MCF 10A (cell line): ENCODE measurements at regions not wholly inside any gene's neighbourhood (a gene's known extent, or its start where the extent isn't known, plus 50 kb on each side); places are given as distances from the start of the nearest gene placed in this dataset.
"Not testable (repeated sequence)": the region's sequence is repeated elsewhere in the genome, so short reads cannot be mapped to it uniquely, and the experiment has no call there.

ENCODE experiments used
- BruUV-seq: library from RNA; stranded (reverse); fragments of 400-500 nt; replicated peaks from 2 replicates; lab custom pipeline; 2021; lab: Mats Ljungman, UMichigan
- CTCF ChIA-PET: fragments of 300-600 bp; sonication (Branson Sonifier 250); formaldehyde crosslinking; extraction: SDS; loops from one replicate; lab custom pipeline; 2021; ENCODE audit warnings: antibody characterized with exemption, inconsistent platforms; lab: Yijun Ruan, JAX
- POLR2A ChIA-PET: fragments of 300-600, 350-650 bp; sonication (Branson Sonifier 250); formaldehyde crosslinking; extraction: SDS; loops from one replicate; lab custom pipeline; 2020; ENCODE audit warnings: antibody characterized with exemption, inconsistent platforms; lab: Yijun Ruan, JAX
- DNase-seq: peaks from one replicate; pipeline ENCODE4 v3.0.0-alpha.2; 2018; ENCODE audit not compliant: unreplicated experiment
- H3K27ac Mint-ChIP-seq: one replicate; pipeline ENCODE4 v1.8.0; 2022; ENCODE audit warnings: mild to moderate bottlenecking, low read depth, mixed read lengths; ENCODE audit not compliant: unreplicated experiment
- H3K27me3 Mint-ChIP-seq: one replicate; pipeline ENCODE4 v1.8.0; 2022; ENCODE audit warnings: mixed read lengths; ENCODE audit not compliant: insufficient read depth, unreplicated experiment
- H3K36me3 Mint-ChIP-seq: one replicate; pipeline ENCODE4 v1.8.0; 2022; ENCODE audit warnings: mild to moderate bottlenecking, moderate library complexity, mixed read lengths; ENCODE audit not compliant: insufficient read depth, unreplicated experiment
- H3K4me1 Mint-ChIP-seq: one replicate; pipeline ENCODE4 v1.8.0; 2022; ENCODE audit warnings: mixed read lengths; ENCODE audit not compliant: insufficient read depth, unreplicated experiment
- H3K4me3 Mint-ChIP-seq: one replicate; pipeline ENCODE4 v1.8.0; 2022; ENCODE audit warnings: mild to moderate bottlenecking, moderate library complexity, mixed read lengths; ENCODE audit not compliant: unreplicated experiment
- H3K9me3 Mint-ChIP-seq: one replicate; pipeline ENCODE4 v1.8.0; 2022; ENCODE audit warnings: mixed read lengths; ENCODE audit not compliant: unreplicated experiment
- intact Hi-C: fragments of 100-400 bp; cut with micrococcal nuclease; formaldehyde crosslinking; loops from 2 replicates; pipeline ENCODE4 v1.14.1; 2022
- TF ChIP-seq, protein P1 (sequence below): fragments of 200-600 bp; IDR thresholded peaks from one replicate; pipeline ENCODE4 v1.8.0; 2022; ENCODE audit warnings: antibody characterized with exemption, mild to moderate bottlenecking; ENCODE audit not compliant: unreplicated experiment

DNA sequence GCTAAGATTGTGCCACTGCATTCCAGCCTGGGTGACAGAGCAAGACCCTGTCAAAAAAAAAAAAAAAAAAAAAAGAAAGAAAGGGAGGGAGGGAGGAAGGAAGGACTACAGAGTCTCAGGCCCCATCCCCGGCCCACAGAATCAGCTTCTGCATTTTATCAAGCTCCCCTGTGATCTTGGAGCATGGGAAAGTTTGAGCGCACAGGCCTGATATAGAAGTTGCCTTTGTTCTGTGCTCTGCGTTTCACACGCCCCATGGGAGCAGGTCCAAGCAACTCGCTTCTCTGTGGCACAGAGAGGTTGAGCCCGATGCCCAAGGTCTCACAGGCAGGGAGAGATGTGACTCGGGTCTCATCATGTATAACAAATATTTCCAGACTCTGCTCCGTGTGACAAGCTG lies 101.8 kb downstream of the PHETA1 start:
- DNase-seq, result no peak
- H3K4me3 Mint-ChIP-seq, result no peak overlapping the region
- H3K4me1 Mint-ChIP-seq, result peaks cover 16% of the 10 kb centered on the region
- H3K36me3 Mint-ChIP-seq, result no peaks in the 10 kb centered on the region
- POLR2A ChIA-PET, result no interaction called here
- peaks cover 20% of the 10 kb centered on the region for H3K27me3 Mint-ChIP-seq
- no peak overlapping the region for H3K27ac Mint-ChIP-seq
- intact Hi-C loops, result no loop called here
- TF ChIP-seq, protein P1, sequence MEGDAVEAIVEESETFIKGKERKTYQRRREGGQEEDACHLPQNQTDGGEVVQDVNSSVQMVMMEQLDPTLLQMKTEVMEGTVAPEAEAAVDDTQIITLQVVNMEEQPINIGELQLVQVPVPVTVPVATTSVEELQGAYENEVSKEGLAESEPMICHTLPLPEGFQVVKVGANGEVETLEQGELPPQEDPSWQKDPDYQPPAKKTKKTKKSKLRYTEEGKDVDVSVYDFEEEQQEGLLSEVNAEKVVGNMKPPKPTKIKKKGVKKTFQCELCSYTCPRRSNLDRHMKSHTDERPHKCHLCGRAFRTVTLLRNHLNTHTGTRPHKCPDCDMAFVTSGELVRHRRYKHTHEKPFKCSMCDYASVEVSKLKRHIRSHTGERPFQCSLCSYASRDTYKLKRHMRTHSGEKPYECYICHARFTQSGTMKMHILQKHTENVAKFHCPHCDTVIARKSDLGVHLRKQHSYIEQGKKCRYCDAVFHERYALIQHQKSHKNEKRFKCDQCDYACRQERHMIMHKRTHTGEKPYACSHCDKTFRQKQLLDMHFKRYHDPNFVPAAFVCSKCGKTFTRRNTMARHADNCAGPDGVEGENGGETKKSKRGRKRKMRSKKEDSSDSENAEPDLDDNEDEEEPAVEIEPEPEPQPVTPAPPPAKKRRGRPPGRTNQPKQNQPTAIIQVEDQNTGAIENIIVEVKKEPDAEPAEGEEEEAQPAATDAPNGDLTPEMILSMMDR, result no peak
- no TSS peak for BruUV-seq
- H3K9me3 Mint-ChIP-seq, result no peaks in the 10 kb centered on the region
- CTCF ChIA-PET, result interaction anchor here (1.2 to 1.3 kb wide), 2 partner anchors 243 kb away, joined by 3 to 4 read pairs; no protein-coding TSS in a partner anchor

DNA sequence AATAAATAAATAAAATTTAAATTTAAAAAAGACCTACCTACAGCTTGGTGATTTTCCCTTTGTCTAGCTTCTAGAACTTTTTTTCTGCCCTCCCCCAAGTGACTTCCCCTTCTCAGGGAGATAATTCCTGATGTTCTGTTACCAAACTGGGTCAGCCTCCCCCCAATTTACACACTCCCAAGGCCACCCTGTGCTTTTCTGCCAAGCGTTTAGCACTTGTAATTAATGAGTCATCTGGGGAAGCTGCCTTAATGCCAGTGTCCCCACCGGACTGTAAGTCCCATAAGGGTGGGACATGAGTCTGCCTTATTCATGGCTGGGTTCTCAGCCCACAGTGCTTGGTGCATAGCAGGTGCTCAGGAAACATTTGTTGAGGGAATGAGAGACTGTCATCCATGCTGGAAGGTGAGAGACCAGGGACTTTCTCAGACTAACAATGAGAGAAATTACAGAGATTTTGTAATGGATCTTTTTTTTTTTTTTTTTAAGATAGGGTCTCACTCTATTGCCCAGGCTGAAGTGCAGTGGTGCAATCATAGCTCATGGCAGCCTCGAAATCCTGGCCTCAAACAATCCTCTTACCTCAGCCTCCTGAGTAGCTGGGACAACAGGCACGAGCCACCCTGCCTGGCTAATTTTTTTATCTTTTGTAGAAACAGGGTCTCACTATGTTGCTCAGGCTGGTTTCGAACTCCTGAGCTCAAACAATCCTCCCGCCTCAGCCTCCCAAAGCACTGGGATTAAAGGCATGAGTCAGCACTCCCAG lies 106.8 kb downstream of the PHETA1 start:
- Mint-ChIP-seq H3K27ac (no peak overlapping the region), H3K4me3 (no peak overlapping the region), H3K9me3 (no peaks in the 10 kb centered on the region), H3K4me1 (no peaks in the 10 kb centered on the region), H3K27me3 (peaks cover 11% of the 10 kb centered on the region), H3K36me3 (no peaks in the 10 kb centered on the region)
- TF ChIP-seq, protein P1, result no peak
- intact Hi-C loops, result no loop called here
- DNase-seq, result no peak
- CTCF ChIA-PET, result interaction anchor here (0.6 to 1.2 kb wide), 4 partner anchors 7 to 238 kb away, joined by 3 to 4 read pairs (median 4); no protein-coding TSS in a partner anchor
- BruUV-seq, result no TSS peak
- POLR2A ChIA-PET, result no interaction called here

DNA sequence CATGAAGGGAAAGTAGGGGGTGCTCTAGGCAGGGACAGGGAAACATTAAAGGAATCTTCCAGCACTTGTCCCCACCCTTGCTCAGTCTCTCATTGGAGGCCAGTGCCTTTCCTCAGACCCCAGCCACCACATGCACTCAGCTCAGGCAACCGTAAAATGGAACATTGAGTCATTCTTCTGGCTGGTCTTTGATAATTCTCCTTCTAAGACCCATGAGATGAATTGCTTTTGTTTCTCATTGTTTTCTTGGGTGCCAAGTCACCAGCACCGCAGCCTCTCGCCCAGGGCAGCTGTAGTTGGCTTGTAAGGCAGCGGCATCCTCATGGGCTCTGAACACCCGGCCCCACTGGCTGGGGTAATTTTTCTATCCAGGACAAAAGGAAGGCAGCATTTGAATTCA lies 108.2 kb downstream of the PHETA1 start:
- TF ChIP-seq, protein P1, result no peak
- ChIA-PET POLR2A (interaction anchor here (0.6 kb wide), 1 partner anchor 19 kb away, joined by 3 read pairs; no protein-coding TSS in a partner anchor), CTCF (interaction anchor here (0.6 to 1.2 kb wide), 3 partner anchors 9 to 171 kb away, joined by 3 read pairs; no protein-coding TSS in a partner anchor)
- H3K4me1 Mint-ChIP-seq, result no peaks in the 10 kb centered on the region
- BruUV-seq, result no TSS peak
- intact Hi-C loops, result no loop called here
- H3K27me3 Mint-ChIP-seq, result peaks cover 24% of the 10 kb centered on the region
- H3K4me3 Mint-ChIP-seq, result no peak overlapping the region
- no peak overlapping the region for H3K27ac Mint-ChIP-seq
- DNase-seq, result no peak
- no peaks in the 10 kb centered on the region for H3K36me3 Mint-ChIP-seq
- no peaks in the 10 kb centered on the region for H3K9me3 Mint-ChIP-seq

DNA sequence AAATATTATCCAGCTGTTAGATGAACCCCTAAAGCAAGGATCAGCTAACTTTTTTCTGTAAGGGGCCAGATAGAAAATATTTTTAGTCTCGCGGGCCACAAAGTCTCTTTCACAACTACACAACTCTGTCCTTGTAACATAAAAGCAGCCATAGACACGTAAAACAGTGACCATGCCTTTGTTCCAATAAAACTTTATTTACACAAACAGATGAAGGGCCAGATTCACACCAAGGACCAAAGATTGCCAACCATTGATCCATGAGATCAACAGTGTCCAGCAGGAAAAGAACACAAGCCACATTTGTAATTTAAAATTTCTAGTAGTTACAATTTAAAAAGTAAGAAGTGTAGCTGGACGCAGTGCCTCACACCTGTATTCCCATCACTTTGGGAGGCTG lies 109.7 kb downstream of the PHETA1 start:
- Mint-ChIP-seq H3K9me3 (no peaks in the 10 kb centered on the region), H3K4me3 (no peak overlapping the region), H3K36me3 (no peaks in the 10 kb centered on the region), H3K27ac (no peak overlapping the region), H3K4me1 (no peaks in the 10 kb centered on the region), H3K27me3 (peaks cover 36% of the 10 kb centered on the region)
- intact Hi-C loops, result no loop called here
- TF ChIP-seq, protein P1, result no peak
- ChIA-PET POLR2A (no interaction called here), CTCF (interaction anchor here (0.6 to 1.7 kb wide), 2 partner anchors 13 to 71 kb away, joined by 4 to 8 read pairs; no protein-coding TSS in a partner anchor)
- BruUV-seq, result no TSS peak
- no peak for DNase-seq

DNA sequence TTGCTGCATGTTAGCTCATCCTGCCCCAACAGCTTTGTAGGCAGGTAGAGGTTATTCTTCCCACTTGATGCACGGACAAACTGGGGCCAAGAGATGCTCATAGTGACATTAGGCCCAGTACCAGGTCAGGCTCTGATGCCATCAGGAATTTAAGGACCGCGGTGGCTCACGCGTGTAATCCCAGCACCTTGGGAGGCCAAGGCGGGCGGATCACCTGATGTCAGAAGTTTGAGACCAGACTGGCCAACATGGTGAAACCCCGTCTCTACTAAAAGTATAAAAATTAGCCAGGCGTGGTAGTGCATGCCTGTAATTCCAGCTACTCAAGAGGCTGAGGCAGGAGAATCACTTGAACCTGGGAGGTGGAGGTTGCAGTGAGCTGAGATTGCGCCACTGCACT lies 110.8 kb downstream of the PHETA1 start:
- POLR2A ChIA-PET, BruUV-seq, intact Hi-C loops: not testable (repeated sequence)

More for the DNA sequence above, 110.8 kb downstream of the PHETA1 start:
- H3K4me3 Mint-ChIP-seq, H3K27ac Mint-ChIP-seq, DNase-seq, H3K4me1 Mint-ChIP-seq, CTCF ChIA-PET, H3K36me3 Mint-ChIP-seq, H3K9me3 Mint-ChIP-seq: not testable (repeated sequence)
- peaks cover 48% of the 10 kb centered on the region for H3K27me3 Mint-ChIP-seq
